Psoas muscle (tissue), 7 donors: ENCODE measurements at regions not wholly inside any gene's neighbourhood (a gene's known extent, or its start where the extent isn't known, plus 50 kb on each side); places are given as distances from the start of the nearest gene placed in this dataset.

Source experiments
- ATAC-seq, 4 donors: fragments of 200-7000 bp; cut with Tn5 transposase; one replicate each; pipeline ENCODE4 v1.9.1; 2020; ENCODE audit warnings: moderate library complexity in 3 of 4, mild to moderate bottlenecking in 2 of 4
- DNase-seq, 2 donors: peaks; one replicate each; pipeline ENCODE4 v3.0.0-alpha.2; 2020
- H3K27ac ChIP-seq: fragments of 200-600 bp; one replicate; pipeline ENCODE4 v1.8.0; 2022
- H3K27me3 ChIP-seq, 3 donors: fragments of 200-600 bp in 1 of 3; one replicate each; pipeline versions ENCODE4 v1.6.1 to v1.8.0; 2013 to 2022; ENCODE audit warnings: low read length in 2 of 3, mild to moderate bottlenecking in 2 of 3, moderate library complexity in 1 of 3; ENCODE audit not compliant: insufficient read depth in 3 of 3
- H3K36me3 ChIP-seq, 2 donors: fragments of 200-600 bp in 1 of 2; one replicate each; pipeline versions ENCODE4 v1.6.1 to v1.8.0; 2013 to 2022; ENCODE audit warnings: low read depth in 1 of 2, mild to moderate bottlenecking in 1 of 2, moderate library complexity in 1 of 2; ENCODE audit not compliant: insufficient read depth in 1 of 2
- H3K4me1 ChIP-seq: fragments of 200-600 bp; one replicate; pipeline ENCODE4 v1.8.0; 2022
- H3K4me3 ChIP-seq: fragments of 200-600 bp; one replicate; pipeline ENCODE4 v1.8.0; 2022; ENCODE audit warnings: mild to moderate bottlenecking
- H3K9me3 ChIP-seq: fragments of 200-600 bp; one replicate; pipeline ENCODE4 v1.8.0; 2022
- CTCF ChIP-seq: fragments of 200-600 bp; IDR thresholded peaks from one replicate; pipeline ENCODE4 v1.8.0; 2022; ENCODE audit warnings: antibody characterized with exemption
- WGBS, 3 donors: extraction: QIAGEN DNeasy Blood & Tissue Kit; methylation state at CpG; one replicate each; pipeline versions ENCODE4 v1.1.6 to v1.1.7; 2013; 5-methylcytosine and 5-hydroxymethylcytosine counted together
- intact Hi-C, 2 donors: fragments of 100-400 bp; cut with DNase I; formaldehyde crosslinking; loops; one replicate each; pipeline versions ENCODE4 v1.11.0 to v1.14.2; 2022
- donor health status: healthy with polysubstance abuse.
- donor health status: DM: no; HTN: no; CAD: no; lungs with moderate emphysema.
- donor health status: Bipolar disorder and iron deficiency.
- donor health status: healthy.
- donor health status: DM: yes; HTN: yes; CAD: no.
- donor health status: DM: no; HTN: no; CAD: no.
- donor health status: DM: yes; HTN: yes; CAD: no.

GRCh38 chr6:112634376-112634775 is 287.2 kb downstream of the RFPL4B start:
- intact Hi-C loops = no loop called here
- Histone ChIP-seq H3K27ac (no peak overlapping the region), H3K27me3 (no peaks in the 10 kb centered on the region), H3K4me3 (no peak overlapping the region), H3K36me3 (no peaks in the 10 kb centered on the region), H3K9me3 (no peaks in the 10 kb centered on the region), H3K4me1 (no peaks in the 10 kb centered on the region)
- no peak for TF ChIP-seq CTCF
- ATAC-seq = no peak
- DNase-seq = no peak
- 82 to 91% (median 90%) methylated on average over 1 of the region's 1 CpG for WGBS, 3 donors

- H3K4me3 ChIP-seq = no peak overlapping the region
- H3K27me3 ChIP-seq = no peaks in the 10 kb centered on the region
- H3K27ac ChIP-seq = no peak overlapping the region
- no peak for TF ChIP-seq CTCF
- 88 to 91% (median 91%) methylated on average over 3 of the region's 3 CpGs for WGBS, 3 donors
- intact Hi-C loops = no loop called here
- no peak for ATAC-seq
- no peaks in the 10 kb centered on the region for H3K36me3 ChIP-seq
- no peaks in the 10 kb centered on the region for H3K9me3 ChIP-seq
- H3K4me1 ChIP-seq = no peaks in the 10 kb centered on the region
- no peak for DNase-seq
Measured at GRCh38 chr6:112636650-112637262, 289.6 kb downstream of the RFPL4B start.

- no peaks in the 10 kb centered on the region for H3K27me3 ChIP-seq
- no peaks in the 10 kb centered on the region for H3K9me3 ChIP-seq
- ATAC-seq (no peak), DNase-seq (no peak)
- no peak overlapping the region for H3K4me3 ChIP-seq
- H3K27ac ChIP-seq = no peak overlapping the region
- no peak for TF ChIP-seq CTCF
- no peaks in the 10 kb centered on the region for H3K4me1 ChIP-seq
- intact Hi-C loops = no loop called here
- H3K36me3 ChIP-seq = no peaks in the 10 kb centered on the region
Measured at GRCh38 chr6:112639391-112639831, 292.3 kb downstream of the RFPL4B start.

GRCh38 chr6:112640891-112641290 is 293.8 kb downstream of the RFPL4B start:
- no peaks in the 10 kb centered on the region for H3K4me1 ChIP-seq
- H3K27ac ChIP-seq = no peak overlapping the region
- 32 to 43% (median 40%) methylated on average over 2 of the region's 2 CpGs for WGBS, 3 donors
- no peak overlapping the region for H3K4me3 ChIP-seq
- intact Hi-C loops = no loop called here
- no peaks in the 10 kb centered on the region for H3K9me3 ChIP-seq
- no peak for ATAC-seq
- TF ChIP-seq CTCF = no peak
- no peak for DNase-seq
- no peaks in the 10 kb centered on the region for H3K27me3 ChIP-seq
- H3K36me3 ChIP-seq = no peaks in the 10 kb centered on the region

GRCh38 chr6:112649853-112650252 is 302.7 kb downstream of the RFPL4B start:
- Histone ChIP-seq H3K36me3 (no peaks in the 10 kb centered on the region), H3K4me1 (no peaks in the 10 kb centered on the region), H3K4me3 (no peak overlapping the region), H3K27ac (no peak overlapping the region), H3K9me3 (no peaks in the 10 kb centered on the region), H3K27me3 (no peaks in the 10 kb centered on the region)
- DNase-seq (no peak), ATAC-seq (no peak)
- WGBS, 3 donors = 75 to 90% (median 77%) methylated on average over 2 of the region's 2 CpGs
- TF ChIP-seq CTCF = no peak
- intact Hi-C loops = no loop called here
